Left hindlimb (tissue), 1 donor: ENCODE measurements at regions not wholly inside any gene's neighbourhood (a gene's known extent, or its start where the extent isn't known, plus 50 kb on each side); places are given as distances from the start of the nearest gene placed in this dataset.
"Not testable (repeated sequence)": the region's sequence is repeated elsewhere in the genome, so short reads cannot be mapped to it uniquely, and the experiment has no call there.

Source experiments
- DNase-seq: peaks from one replicate; pipeline ENCODE4 v3.0.0-alpha.2; 2018

- no peak for DNase-seq
These were observed 341.3 kb upstream of the DPPA4 start for GRCh38 chr3:109678600-109678999.

- DNase-seq: no peak
These were observed 342.3 kb upstream of the DPPA4 start for GRCh38 chr3:109679664-109680063.

- no peak for DNase-seq
These were observed 346.4 kb upstream of the DPPA4 start for GRCh38 chr3:109683746-109684145.

GRCh38 chr3:109685084-109686079 is 348.0 kb upstream of the DPPA4 start:
- DNase-seq: no peak

GRCh38 chr3:109687626-109688025 is 350.3 kb upstream of the DPPA4 start:
- DNase-seq: no peak

- no peak for DNase-seq
These were observed 359.6 kb upstream of the DPPA4 start for GRCh38 chr3:109696932-109697331.

GRCh38 chr3:109702252-109702651 is 364.9 kb upstream of the DPPA4 start:
- DNase-seq: no peak

GRCh38 chr3:109702976-109703375 is 365.6 kb upstream of the DPPA4 start:
- DNase-seq: no peak

GRCh38 chr3:109705133-109705532 is 367.8 kb upstream of the DPPA4 start:
- not testable (repeated sequence) for DNase-seq

GRCh38 chr3:109707617-109708016 is 370.3 kb upstream of the DPPA4 start:
- no peak for DNase-seq

GRCh38 chr3:109713288-109713687 is 375.9 kb upstream of the DPPA4 start:
- DNase-seq: no peak

GRCh38 chr3:109715707-109716106 is 378.4 kb upstream of the DPPA4 start:
- DNase-seq: no peak

- no peak for DNase-seq
These were observed 381.5 kb upstream of the DPPA4 start for GRCh38 chr3:109718850-109719249.

- DNase-seq: no peak
These were observed 391.6 kb upstream of the DPPA4 start for GRCh38 chr3:109728861-109729494.

GRCh38 chr3:109731639-109732473 is 394.5 kb upstream of the DPPA4 start:
- DNase-seq: peak; percentile 29

- DNase-seq: no peak
These were observed 406.6 kb upstream of the DPPA4 start for GRCh38 chr3:109743981-109744380.

GRCh38 chr3:109772520-109772919 is 435.2 kb upstream of the DPPA4 start:
- no peak for DNase-seq

GRCh38 chr3:109774108-109774507 is 436.8 kb upstream of the DPPA4 start:
- no peak for DNase-seq

- no peak for DNase-seq
These were observed 446.9 kb upstream of the DPPA4 start for GRCh38 chr3:109784285-109784684.

GRCh38 chr3:109784852-109785631 is 447.7 kb upstream of the DPPA4 start:
- no peak for DNase-seq

- no peak for DNase-seq
These were observed 465.9 kb upstream of the DPPA4 start for GRCh38 chr3:109803274-109803673.

- DNase-seq: no peak
These were observed 467.4 kb upstream of the DPPA4 start for GRCh38 chr3:109804697-109805096.
